Activated CD4-positive, alpha-beta memory T cell treated with anti-CD3 and anti-CD28 coated beads, Interleukin-2, amount 10 ng/mL, durations not matched to agents 7 days and 5 days (primary cell): ENCODE measurements at regions not wholly inside any gene's neighbourhood (a gene's known extent, or its start where the extent isn't known, plus 50 kb on each side); places are given as distances from the start of the nearest gene placed in this dataset.
A peak's percentile ranks its signal among the peaks of the same experiment; 100 is the strongest.

ENCODE experiments used
- CTCF ChIA-PET: fragments of 350-600 bp; sonication (Branson Sonifier 250); formaldehyde crosslinking; loops from one replicate; lab custom pipeline; 2021; ENCODE audit warnings: antibody characterized with exemption, inconsistent platforms; lab: Charles Lee
- POLR2A ChIA-PET: fragments of 350-600 bp; sonication (Branson Sonifier 250); formaldehyde crosslinking; loops from one replicate; lab custom pipeline; 2021; ENCODE audit warnings: antibody characterized with exemption; lab: Charles Lee
- DNase-seq: peaks from one replicate; pipeline ENCODE4 v3.0.0-alpha.2; 2020
- H3K27ac Mint-ChIP-seq: one replicate; pipeline ENCODE4 v1.8.0; 2021; ENCODE audit warnings: mild to moderate bottlenecking, mixed read lengths
- H3K27me3 Mint-ChIP-seq: one replicate; pipeline ENCODE4 v1.8.0; 2021; ENCODE audit warnings: mixed read lengths
- H3K36me3 Mint-ChIP-seq: one replicate; pipeline ENCODE4 v1.8.0; 2021; ENCODE audit warnings: low read depth, mixed read lengths
- H3K4me1 Mint-ChIP-seq: one replicate; pipeline ENCODE4 v1.8.0; 2021; ENCODE audit warnings: mixed read lengths
- H3K4me3 Mint-ChIP-seq: one replicate; pipeline ENCODE4 v1.8.0; 2021; ENCODE audit warnings: mild to moderate bottlenecking, mixed read lengths
- H3K9me3 Mint-ChIP-seq: one replicate; pipeline ENCODE4 v1.8.0; 2021; ENCODE audit warnings: mixed read lengths

DNA sequence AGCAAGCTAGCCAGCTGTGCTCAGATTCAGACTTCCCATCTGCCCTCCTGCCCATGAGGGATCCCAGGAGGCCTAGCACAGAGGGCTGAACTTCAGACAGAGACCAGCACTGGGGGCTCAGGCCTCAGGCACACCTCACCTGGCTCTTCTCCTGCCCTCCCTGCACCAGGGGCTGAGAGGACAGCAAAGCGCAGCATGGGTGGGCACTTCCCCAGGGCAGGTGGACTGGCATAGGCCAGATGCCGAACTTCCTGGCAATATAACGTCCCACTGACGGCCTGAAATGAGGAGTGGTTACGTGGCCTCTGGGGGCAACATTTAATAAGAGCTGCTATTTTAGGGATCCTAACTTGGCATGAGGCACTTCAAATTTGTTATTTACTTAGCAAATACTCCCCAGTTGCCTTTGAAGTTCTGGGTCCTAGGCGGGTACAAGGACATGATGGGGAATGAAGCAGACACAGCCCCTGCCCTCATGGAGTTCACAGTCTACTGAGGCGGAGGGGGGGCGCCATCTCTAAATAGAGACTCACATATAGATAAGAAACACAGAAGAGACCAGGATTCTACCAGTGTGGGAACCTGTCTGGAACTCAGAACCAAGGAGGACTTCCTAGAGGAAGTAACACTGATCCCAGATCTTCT is 101.8 kb upstream of the ZMIZ1 start:
- DNase-seq: no peak
- no peak overlapping the region for H3K4me3 Mint-ChIP-seq
- no peak overlapping the region for H3K27ac Mint-ChIP-seq
- no peaks in the 10 kb centered on the region for H3K9me3 Mint-ChIP-seq
- H3K36me3 Mint-ChIP-seq: no peaks in the 10 kb centered on the region
- no peaks in the 10 kb centered on the region for H3K4me1 Mint-ChIP-seq
- CTCF ChIA-PET: interaction anchor here (0.7 kb wide), 1 partner anchor 193 kb away, joined by 3 read pairs; no protein-coding TSS in a partner anchor
- POLR2A ChIA-PET: no interaction called here
- no peaks in the 10 kb centered on the region for H3K27me3 Mint-ChIP-seq

DNA sequence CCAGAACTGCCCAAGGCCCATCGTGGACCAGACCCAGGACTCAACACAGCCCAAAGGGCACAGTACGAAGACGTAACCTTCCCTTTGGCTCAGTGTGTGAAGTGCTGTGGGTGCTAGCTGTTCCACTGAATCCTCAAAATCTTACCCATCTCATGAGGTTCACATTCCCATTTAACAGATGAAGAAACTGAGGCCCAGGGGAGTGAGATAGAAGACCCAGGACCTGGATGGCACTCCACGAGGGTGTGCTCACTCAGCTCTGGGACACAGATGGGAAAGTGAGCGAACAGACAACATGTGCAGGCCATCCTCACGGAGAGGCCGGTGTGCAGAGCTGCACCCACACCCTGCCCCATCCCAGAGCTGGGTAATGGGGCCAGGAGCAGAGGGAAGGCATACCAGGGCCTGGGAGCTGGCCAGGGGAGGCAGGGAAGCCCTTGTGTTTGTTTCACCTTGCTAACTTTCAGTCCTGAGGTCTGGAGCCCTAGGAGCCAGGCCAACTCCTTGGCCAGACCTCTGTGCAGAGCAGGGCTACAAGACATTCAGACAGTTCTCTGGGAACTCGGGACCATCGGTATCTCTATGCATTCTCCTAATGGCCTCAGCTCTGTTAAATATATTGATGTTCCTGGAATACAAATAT is 100.3 kb upstream of the ZMIZ1 start:
- H3K4me3 Mint-ChIP-seq: no peak overlapping the region
- H3K27ac Mint-ChIP-seq: no peak overlapping the region
- no peaks in the 10 kb centered on the region for H3K27me3 Mint-ChIP-seq
- H3K9me3 Mint-ChIP-seq: no peaks in the 10 kb centered on the region
- no peak for DNase-seq
- ChIA-PET POLR2A (no interaction called here), CTCF (no interaction called here)
- H3K4me1 Mint-ChIP-seq: peaks cover 5% of the 10 kb centered on the region
- no peaks in the 10 kb centered on the region for H3K36me3 Mint-ChIP-seq

DNA sequence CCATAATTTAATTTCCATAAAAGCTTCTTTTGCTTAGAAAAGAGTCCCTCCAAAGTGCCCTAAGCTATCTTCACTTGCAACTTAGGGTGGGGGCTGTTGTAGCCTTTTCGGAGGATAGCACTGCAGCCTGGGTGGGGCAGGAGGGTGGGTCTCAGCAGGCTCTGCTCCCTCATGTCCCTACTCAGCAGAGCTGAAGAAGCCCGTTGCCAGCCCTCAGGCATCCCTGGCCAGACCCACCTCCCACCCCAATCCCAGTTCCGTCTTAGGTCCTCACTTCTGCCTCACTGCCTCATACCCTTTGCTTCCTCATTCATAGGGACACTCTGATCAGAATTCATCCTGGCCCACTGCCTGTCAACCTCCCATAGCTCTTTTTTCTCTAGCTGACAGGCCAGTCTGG is 99.8 kb upstream of the ZMIZ1 start:
- H3K4me3 Mint-ChIP-seq: no peak overlapping the region
- H3K27me3 Mint-ChIP-seq: no peaks in the 10 kb centered on the region
- H3K36me3 Mint-ChIP-seq: no peaks in the 10 kb centered on the region
- ChIA-PET CTCF (no interaction called here), POLR2A (no interaction called here)
- H3K27ac Mint-ChIP-seq: no peak overlapping the region
- no peak for DNase-seq
- no peaks in the 10 kb centered on the region for H3K9me3 Mint-ChIP-seq
- peaks cover 5% of the 10 kb centered on the region for H3K4me1 Mint-ChIP-seq

DNA sequence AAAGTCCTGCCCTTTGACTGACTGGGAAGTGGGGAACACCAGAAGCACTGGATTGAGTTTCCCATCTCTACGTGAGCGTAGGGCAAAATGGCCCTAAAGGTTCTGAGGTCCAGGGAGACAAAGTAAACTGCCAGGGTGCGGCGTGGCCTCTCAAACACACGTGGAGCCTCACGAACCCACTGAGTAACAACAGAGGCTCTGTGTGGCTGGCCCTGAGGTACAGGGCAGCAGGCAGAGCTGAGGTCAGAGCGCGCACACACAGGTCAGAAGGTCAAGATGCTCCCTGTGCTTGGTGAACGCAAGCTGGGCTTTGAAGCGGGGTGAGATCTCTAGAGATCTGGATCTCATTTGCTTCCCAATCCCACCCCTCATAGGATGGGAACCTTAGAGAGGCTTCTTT is 99.0 kb upstream of the ZMIZ1 start:
- ChIA-PET POLR2A (no interaction called here), CTCF (no interaction called here)
- H3K4me3 Mint-ChIP-seq: no peak overlapping the region
- no peaks in the 10 kb centered on the region for H3K36me3 Mint-ChIP-seq
- DNase-seq: no peak
- H3K27ac Mint-ChIP-seq: no peak overlapping the region
- no peaks in the 10 kb centered on the region for H3K9me3 Mint-ChIP-seq
- H3K4me1 Mint-ChIP-seq: peaks cover 12% of the 10 kb centered on the region
- H3K27me3 Mint-ChIP-seq: no peaks in the 10 kb centered on the region

DNA sequence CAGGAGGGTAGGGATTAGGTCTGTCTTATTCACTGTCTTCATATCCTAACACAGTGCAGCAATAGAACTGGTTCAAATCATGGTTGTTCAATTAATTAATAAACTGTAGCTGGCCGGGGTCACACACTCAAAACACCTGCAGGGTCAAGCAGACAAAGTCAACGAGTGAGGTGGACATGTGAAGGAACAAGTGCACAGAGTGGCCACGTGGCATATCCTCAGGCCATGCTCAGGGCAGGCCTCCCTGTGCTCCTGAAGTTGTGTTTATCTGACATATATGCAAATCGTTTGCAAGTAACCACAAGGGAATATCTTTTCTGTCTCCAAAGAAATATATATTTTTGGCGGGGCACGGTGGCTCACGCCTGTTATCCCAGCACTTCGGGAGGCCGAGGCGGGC is 98.5 kb upstream of the ZMIZ1 start:
- CTCF ChIA-PET: no interaction called here
- Mint-ChIP-seq H3K27me3 (no peaks in the 10 kb centered on the region), H3K27ac (no peak overlapping the region), H3K4me1 (peaks cover 17% of the 10 kb centered on the region), H3K9me3 (no peaks in the 10 kb centered on the region), H3K36me3 (no peaks in the 10 kb centered on the region), H3K4me3 (no peak overlapping the region)
- POLR2A ChIA-PET: no interaction called here
- no peak for DNase-seq

DNA sequence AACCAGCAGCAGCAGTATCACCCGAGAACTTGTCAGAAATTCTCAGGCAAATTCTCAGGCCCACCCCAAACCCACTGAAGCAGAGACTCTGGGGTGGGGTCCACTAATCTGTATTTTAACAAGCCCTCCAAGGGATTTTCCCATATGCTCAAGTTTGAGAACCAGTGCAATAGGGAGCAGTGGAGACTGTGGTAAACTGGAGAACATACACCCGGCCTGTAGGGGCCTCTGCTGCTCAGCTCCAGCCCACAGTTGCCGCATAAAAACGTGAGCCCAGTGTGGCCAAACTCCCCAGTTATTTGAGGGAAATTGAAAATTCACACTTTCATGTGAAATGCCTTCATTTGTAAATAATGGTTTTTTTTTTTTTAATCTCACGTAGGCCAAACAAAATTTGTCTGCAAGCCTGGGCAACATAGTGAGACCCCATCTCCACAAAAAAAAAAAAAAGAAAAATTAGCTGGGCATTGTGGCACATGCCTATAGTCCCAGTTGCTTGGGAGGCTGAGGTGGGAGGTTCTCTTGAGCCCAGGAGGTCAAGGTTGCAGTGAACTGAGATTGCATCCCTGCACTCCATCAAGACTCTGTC is 97.6 kb upstream of the ZMIZ1 start:
- CTCF ChIA-PET: interaction anchor here (1.9 kb wide), 1 partner anchor 224 kb away, joined by 9 read pairs; no protein-coding TSS in a partner anchor
- Mint-ChIP-seq H3K36me3 (no peaks in the 10 kb centered on the region), H3K27ac (no peak overlapping the region), H3K4me3 (no peak overlapping the region), H3K27me3 (peaks cover 3% of the 10 kb centered on the region), H3K9me3 (no peaks in the 10 kb centered on the region), H3K4me1 (peaks cover 21% of the 10 kb centered on the region)
- POLR2A ChIA-PET: no interaction called here
- DNase-seq: no peak

DNA sequence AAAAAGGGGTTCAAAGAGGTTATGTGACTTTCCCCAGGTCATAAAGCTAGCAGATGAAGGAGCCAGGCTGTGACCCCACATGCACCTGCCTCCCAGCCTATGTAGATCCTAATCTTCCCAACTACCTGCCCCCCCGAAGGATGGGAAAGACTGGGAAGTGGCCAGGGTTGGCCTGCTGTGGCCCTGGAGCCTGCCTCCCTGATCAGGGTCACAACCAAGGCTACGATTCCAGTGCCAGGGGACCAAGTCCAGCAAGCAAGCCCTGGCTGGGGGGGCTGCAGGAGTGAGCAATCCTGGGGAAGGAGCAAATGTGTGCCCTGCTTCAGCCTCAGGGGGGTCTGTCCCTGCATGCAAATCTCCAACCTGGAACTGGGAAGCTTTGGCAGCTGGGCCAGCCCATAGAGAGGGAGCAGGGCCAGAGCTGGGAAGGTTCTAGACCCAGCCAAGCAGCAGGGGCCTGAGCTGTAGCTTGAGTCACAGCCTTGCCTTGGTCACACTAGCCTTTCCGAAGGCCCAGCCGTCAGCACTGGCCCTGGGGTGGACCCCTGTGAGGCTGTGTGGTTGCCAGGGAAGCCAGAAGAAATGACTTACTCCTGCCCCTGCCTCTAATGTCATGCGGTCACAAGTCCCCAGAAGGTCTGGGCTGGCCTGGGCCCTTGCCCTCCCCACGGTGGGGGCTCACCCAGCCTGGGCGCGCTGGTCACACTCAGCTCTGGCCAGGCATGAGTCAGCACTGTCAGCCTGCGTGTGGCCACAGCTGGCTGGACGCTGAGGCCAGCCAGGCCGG is 96.4 kb upstream of the ZMIZ1 start:
- Mint-ChIP-seq H3K9me3 (no peaks in the 10 kb centered on the region), H3K4me3 (peak overlapping the region; percentile 57), H3K27ac (no peak overlapping the region), H3K27me3 (peaks cover 8% of the 10 kb centered on the region), H3K36me3 (no peaks in the 10 kb centered on the region), H3K4me1 (peaks cover 21% of the 10 kb centered on the region)
- POLR2A ChIA-PET: interaction anchor here (2.1 kb wide), 2 partner anchors 76 to 96 kb away, joined by 8 to 10 read pairs; partner anchors contain the start of gene ZMIZ1
- CTCF ChIA-PET: interaction anchor here (1.9 kb wide), 1 partner anchor 223 kb away, joined by 9 read pairs; no protein-coding TSS in a partner anchor
- DNase-seq: no peak

DNA sequence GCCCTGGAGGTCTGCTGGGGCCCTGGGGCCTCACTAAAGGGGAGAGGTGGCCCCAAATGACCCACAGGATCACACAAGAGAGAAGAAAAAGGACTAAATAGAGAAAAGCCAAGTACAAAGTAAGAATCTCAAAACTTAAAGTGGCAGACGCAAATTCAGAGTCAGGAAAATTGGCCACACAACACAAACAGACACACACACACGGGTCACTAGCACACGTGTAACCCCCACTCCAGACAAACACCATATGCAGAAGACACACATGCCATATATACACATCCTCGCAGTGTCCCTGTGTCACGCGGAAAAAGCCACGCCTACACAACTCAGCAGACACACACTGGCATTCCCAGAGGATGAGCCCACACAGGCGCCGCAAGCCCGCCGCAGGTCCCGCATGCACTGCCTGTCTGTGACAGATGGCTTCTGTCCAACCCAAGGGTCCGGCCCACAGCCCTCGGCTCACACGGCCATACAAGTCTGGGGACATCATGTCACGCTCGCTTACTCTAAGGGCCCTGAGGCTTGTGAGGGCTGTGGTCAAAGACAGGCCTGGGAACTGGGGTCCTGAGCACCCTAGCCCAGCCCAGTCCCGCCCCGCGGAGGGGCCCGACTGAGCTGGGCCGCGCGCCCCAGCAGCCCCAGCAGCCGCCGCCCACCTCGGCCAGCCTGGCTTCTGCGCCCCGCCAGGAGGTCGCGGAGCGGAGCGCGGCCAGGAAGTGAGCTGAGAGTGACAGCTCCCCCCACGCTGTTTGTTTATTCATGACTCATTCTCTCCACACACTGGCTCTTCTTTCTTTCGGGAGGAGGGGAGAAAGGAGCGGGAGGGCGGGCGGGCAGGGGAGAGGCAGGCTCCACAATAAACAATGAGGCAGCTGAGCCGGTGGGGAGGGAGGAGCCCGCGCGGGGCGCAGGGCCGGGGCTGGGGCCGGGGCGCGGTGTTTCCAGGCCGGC is 95.5 kb upstream of the ZMIZ1 start:
- Mint-ChIP-seq H3K27me3 (peaks cover 14% of the 10 kb centered on the region), H3K4me3 (peak overlapping the region; percentile 60), H3K9me3 (no peaks in the 10 kb centered on the region), H3K36me3 (no peaks in the 10 kb centered on the region), H3K27ac (peak overlapping the region; percentile 61), H3K4me1 (peaks cover 21% of the 10 kb centered on the region)
- peak; percentile 76 for DNase-seq
- CTCF ChIA-PET: interaction anchor here (0.9 to 1.0 kb wide), 2 partner anchors 94 to 222 kb away, joined by 3 read pairs; no protein-coding TSS in a partner anchor
- POLR2A ChIA-PET: interaction anchor here (1.3 to 2.1 kb wide), 3 partner anchors 10 to 95 kb away, joined by 4 to 10 read pairs (median 8); partner anchors contain the start of gene ZMIZ1

DNA sequence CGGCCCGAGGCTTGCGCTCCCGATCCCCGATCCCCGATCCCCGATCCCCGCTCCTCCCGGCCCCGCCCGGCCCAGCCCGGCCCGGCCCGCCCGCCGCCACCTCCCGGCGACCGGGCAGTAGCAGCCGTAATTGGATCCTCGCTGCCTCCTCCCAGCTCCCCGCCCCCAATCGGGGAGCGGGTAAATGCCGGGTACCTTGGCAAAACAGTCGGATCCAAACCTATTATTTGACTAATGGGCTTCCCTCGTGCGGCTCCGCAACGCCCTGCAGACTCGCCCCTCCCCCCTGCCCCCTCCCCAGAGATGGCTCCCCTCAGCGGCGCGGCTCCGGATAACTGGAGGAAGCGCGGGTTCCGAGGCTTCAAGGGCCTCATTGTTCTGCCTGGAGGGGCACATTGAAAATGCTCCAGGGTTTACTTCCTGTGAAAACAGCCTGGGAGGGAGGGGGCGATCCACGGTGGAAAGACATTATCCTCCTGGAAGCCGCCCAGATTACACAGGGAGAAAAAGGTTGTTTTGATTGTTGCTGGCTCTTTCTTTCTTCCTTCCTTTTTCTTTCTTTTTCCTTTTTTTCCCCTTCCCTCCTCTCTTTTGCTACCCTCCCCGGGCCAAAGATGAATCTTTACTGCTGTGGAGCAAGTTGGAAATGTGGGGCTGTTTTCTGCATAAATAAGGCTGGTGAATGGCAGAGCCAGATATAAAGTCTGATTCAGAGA is 94.7 kb upstream of the ZMIZ1 start:
- CTCF ChIA-PET: interaction anchor here (0.6 to 1.4 kb wide), 11 partner anchors 9 to 221 kb away, joined by 3 to 7 read pairs (median 3); no protein-coding TSS in a partner anchor
- peak overlapping the region; percentile 88 for H3K4me3 Mint-ChIP-seq
- H3K36me3 Mint-ChIP-seq: no peaks in the 10 kb centered on the region
- H3K4me1 Mint-ChIP-seq: peaks cover 21% of the 10 kb centered on the region
- POLR2A ChIA-PET: interaction anchor here (1.3 to 2.1 kb wide), 3 partner anchors 10 to 94 kb away, joined by 4 to 10 read pairs (median 8); partner anchors contain the start of gene ZMIZ1
- no peak for DNase-seq
- H3K9me3 Mint-ChIP-seq: no peaks in the 10 kb centered on the region
- peak overlapping the region; percentile 91 for H3K27ac Mint-ChIP-seq
- H3K27me3 Mint-ChIP-seq: peaks cover 14% of the 10 kb centered on the region

DNA sequence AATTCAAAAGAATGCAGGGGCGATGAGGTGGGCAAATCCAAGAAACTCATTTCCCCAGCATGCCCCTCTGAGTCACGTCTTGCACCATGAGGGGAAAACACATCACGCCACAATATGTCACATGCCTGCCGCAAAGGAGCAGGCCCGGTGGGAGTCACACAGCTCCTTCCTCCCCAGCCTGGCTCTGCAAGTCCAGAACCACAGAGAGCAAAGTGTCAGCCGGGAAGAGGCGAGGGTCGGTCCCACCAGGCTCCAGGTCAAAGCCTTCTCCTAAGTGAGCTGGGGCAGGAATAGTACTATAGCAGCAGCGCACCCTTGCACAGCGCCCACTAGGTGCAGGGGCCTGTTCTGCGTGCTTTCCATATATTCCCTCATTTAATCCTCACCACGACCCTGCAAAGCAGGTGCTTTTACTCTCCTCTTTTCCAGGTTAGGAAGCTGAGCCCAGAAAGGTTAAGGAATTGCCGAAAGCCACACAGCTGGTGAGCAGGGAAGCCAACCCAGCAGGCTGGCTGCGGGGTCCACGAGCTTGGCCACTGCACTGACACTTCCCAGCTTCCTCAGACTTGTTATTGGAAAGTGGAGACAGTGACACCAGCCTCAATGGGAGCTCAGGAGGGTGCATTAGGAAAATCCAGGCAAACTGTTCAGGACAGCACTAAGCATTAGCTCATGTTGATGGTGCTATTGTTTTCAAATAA is 94.0 kb upstream of the ZMIZ1 start:
- peaks cover 14% of the 10 kb centered on the region for H3K27me3 Mint-ChIP-seq
- no peaks in the 10 kb centered on the region for H3K9me3 Mint-ChIP-seq
- H3K4me1 Mint-ChIP-seq: peaks cover 21% of the 10 kb centered on the region
- peak overlapping the region; percentile 91 for H3K27ac Mint-ChIP-seq
- CTCF ChIA-PET: interaction anchor here (0.6 to 1.4 kb wide), 11 partner anchors 8 to 370 kb away, joined by 3 to 7 read pairs (median 3); no protein-coding TSS in a partner anchor
- peak overlapping the region; percentile 88 for H3K4me3 Mint-ChIP-seq
- POLR2A ChIA-PET: no interaction called here
- peak; percentile 61 for DNase-seq
- no peaks in the 10 kb centered on the region for H3K36me3 Mint-ChIP-seq

DNA sequence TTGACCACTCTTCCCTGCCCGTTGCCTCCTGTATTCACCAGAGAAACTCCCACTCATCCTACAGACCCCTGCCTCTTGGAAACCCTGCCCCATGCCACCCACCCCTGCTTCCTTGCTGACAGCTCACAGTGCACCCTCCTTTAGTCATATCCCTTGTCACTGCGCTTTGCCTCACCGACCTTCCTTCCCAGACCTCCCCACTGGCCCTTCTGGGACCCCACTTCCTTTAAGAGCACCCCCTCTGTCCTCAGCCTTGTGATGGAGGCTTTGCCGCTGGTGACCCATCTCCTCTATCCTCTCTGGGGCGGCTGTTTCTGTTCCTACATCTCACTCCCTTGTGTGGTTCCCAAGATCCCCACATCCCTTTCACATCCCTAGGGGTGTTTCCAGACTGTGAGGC is 92.8 kb upstream of the ZMIZ1 start:
- H3K27ac Mint-ChIP-seq: no peak overlapping the region
- no peak overlapping the region for H3K4me3 Mint-ChIP-seq
- H3K4me1 Mint-ChIP-seq: peaks cover 25% of the 10 kb centered on the region
- POLR2A ChIA-PET: no interaction called here
- no peak for DNase-seq
- no peaks in the 10 kb centered on the region for H3K36me3 Mint-ChIP-seq
- CTCF ChIA-PET: no interaction called here
- no peaks in the 10 kb centered on the region for H3K9me3 Mint-ChIP-seq
- peaks cover 20% of the 10 kb centered on the region for H3K27me3 Mint-ChIP-seq
